ENCODE measurements at regions not wholly inside any gene's neighbourhood (a gene's known extent, or its start where the extent isn't known, plus 50 kb on each side); places are given as distances from the start of the nearest gene placed in this dataset.

DNA sequence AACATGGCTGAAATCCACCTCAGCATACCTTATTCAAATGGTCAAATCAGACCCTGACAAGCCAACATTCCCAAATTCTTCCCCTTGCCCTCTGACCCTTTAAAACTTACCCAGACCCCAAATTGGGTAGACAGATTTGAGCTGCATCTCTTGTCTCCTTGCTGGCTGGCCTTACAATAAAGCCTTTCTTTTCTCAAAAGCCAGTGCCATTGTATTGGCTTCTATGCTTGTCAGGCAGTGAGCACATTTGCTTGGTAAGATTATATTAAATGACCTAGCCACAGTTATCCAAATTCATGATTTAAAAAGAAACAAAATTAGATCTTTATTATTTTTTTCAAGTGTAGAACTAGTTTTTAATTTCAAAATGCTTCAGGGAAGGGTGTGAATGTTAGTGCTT lies 67.8 kb upstream of the FAM83B start:
- no peaks in the 10 kb centered on the region for H3K9me3 ChIP-seq (ENCODE audit: control insufficient read depth, low read depth, low read length)
- no peaks in the 10 kb centered on the region for H3K36me3 ChIP-seq (ENCODE audit: control insufficient read depth, insufficient read depth, low read length)
- no peak overlapping the region for H3K4me3 ChIP-seq (ENCODE audit: low read length)
- no peak for DNase-seq
- H3K27me3 ChIP-seq (ENCODE audit: control insufficient read depth, insufficient read depth, low read length), result no peaks in the 10 kb centered on the region
- no peak overlapping the region for H3K27ac ChIP-seq (ENCODE audit: low read length)
- no peaks in the 10 kb centered on the region for H3K4me1 ChIP-seq (ENCODE audit: control insufficient read depth, insufficient read depth, low read length)

DNA sequence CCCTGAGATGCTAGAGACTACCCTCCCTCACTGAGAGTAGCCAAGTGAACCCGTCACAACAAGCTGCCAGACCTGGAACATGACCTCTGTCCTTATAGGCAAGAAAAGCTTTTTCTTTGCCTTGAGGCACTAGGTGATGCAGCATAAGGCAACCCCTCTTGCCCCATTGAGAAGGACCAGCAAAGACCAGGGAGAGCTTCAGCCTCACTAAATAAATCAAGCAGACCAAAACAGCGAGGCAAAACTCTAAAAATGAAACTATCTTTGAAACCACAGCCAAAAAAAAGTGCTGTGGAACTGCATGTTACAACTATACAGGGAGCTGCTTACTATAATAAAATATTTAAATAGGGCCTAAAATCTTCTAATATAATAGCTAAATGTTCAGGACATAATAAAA lies 62.6 kb upstream of the FAM83B start:
- Histone ChIP-seq H3K4me3 (ENCODE audit: low read length) (no peak overlapping the region), H3K27me3 (ENCODE audit: control insufficient read depth, insufficient read depth, low read length) (no peaks in the 10 kb centered on the region), H3K27ac (ENCODE audit: low read length) (no peak overlapping the region), H3K4me1 (ENCODE audit: control insufficient read depth, insufficient read depth, low read length) (no peaks in the 10 kb centered on the region), H3K36me3 (ENCODE audit: control insufficient read depth, insufficient read depth, low read length) (no peaks in the 10 kb centered on the region), H3K9me3 (ENCODE audit: control insufficient read depth, low read depth, low read length) (no peaks in the 10 kb centered on the region)
- DNase-seq, result no peak
- 75% methylated on average over 1 of the region's 2 CpGs for WGBS (ENCODE audit: insufficient coverage, low lambda C conversion rate)

DNA sequence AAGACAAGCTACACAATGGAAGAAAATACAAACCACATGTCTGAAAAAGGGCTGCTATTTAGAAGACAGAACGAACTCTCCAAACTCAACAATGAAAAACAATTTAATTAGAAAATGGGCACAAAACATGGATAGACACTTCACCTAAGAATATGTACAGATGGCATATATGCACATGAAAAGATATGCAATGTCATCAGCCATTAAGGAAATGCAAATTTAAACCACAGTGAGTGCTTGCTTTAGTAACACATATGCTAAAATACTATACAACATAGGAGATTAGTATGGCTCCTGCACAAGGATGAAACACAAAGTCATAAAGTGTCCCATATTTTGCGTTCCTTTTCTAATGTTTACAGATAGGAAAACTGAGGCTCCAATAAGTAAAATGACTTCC lies 60.4 kb upstream of the FAM83B start:
- no peaks in the 10 kb centered on the region for H3K9me3 ChIP-seq (ENCODE audit: control insufficient read depth, low read depth, low read length)
- 100% methylated on average over 1 of the region's 2 CpGs for WGBS (ENCODE audit: insufficient coverage, low lambda C conversion rate)
- H3K27me3 ChIP-seq (ENCODE audit: control insufficient read depth, insufficient read depth, low read length), result no peaks in the 10 kb centered on the region
- no peaks in the 10 kb centered on the region for H3K4me1 ChIP-seq (ENCODE audit: control insufficient read depth, insufficient read depth, low read length)
- no peak overlapping the region for H3K27ac ChIP-seq (ENCODE audit: low read length)
- no peak for DNase-seq
- no peaks in the 10 kb centered on the region for H3K36me3 ChIP-seq (ENCODE audit: control insufficient read depth, insufficient read depth, low read length)
- no peak overlapping the region for H3K4me3 ChIP-seq (ENCODE audit: low read length)

DNA sequence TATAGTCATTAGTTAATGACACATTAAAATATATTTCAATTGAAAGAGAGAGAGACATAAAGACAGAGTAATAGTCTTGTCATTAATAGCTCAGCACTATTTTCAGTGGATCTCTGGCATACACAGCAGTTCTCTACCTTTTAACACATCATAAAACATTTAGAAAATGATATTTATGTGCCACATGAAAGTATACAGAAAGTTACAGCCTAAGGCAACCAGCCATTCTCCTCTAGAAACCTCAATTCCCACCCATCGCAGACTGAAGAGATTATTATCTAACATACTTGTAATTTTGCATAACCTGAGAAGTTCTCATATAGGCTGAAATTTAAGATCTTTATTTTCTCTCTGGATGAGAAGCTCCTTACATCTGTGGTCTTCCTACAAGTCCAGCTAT lies 58.7 kb upstream of the FAM83B start:
- no peaks in the 10 kb centered on the region for H3K27me3 ChIP-seq (ENCODE audit: control insufficient read depth, insufficient read depth, low read length)
- no peak for DNase-seq
- 100% methylated on average over 1 of the region's 1 CpG for WGBS (ENCODE audit: insufficient coverage, low lambda C conversion rate)

More for the DNA sequence above, 58.7 kb upstream of the FAM83B start:
- Histone ChIP-seq H3K27ac (ENCODE audit: low read length) (no peak overlapping the region), H3K4me1 (ENCODE audit: control insufficient read depth, insufficient read depth, low read length) (no peaks in the 10 kb centered on the region), H3K9me3 (ENCODE audit: control insufficient read depth, low read depth, low read length) (no peaks in the 10 kb centered on the region), H3K36me3 (ENCODE audit: control insufficient read depth, insufficient read depth, low read length) (no peaks in the 10 kb centered on the region), H3K4me3 (ENCODE audit: low read length) (no peak overlapping the region)
